ENCODE measurements at regions not wholly inside any gene's neighbourhood (a gene's known extent, or its start where the extent isn't known, plus 50 kb on each side); places are given as distances from the start of the nearest gene placed in this dataset.

GRCh38 chr5:123810253-123810652, 298.3 kb downstream of the CSNK1G3 start:
- no peak overlapping the region for H3T11ph ChIP-seq (ENCODE audit: low read length)
- H3K4ac ChIP-seq (ENCODE audit: low read depth, low read length) = no peak overlapping the region
- no peak overlapping the region for H3K56ac ChIP-seq (ENCODE audit: insufficient read length, low read depth, low read length)
- H2BK15ac ChIP-seq (ENCODE audit: low read depth, low read length) = no peak overlapping the region
- H2AFZ ChIP-seq (ENCODE audit: low read length) = no peak overlapping the region
- H3K36me3 Mint-ChIP-seq (ENCODE audit: insufficient read depth in 1 of 3, low read depth in 3 of 3) = no peaks in the 10 kb centered on the region
- H3K4me3 Mint-ChIP-seq = no peak overlapping the region
- no peak overlapping the region for H2BK5ac ChIP-seq (ENCODE audit: insufficient read length, low read length)
- no peak overlapping the region for H3K4me2 ChIP-seq (ENCODE audit: insufficient read depth, insufficient read length, low read length)
- no peak overlapping the region for H2AK5ac ChIP-seq (ENCODE audit: insufficient read length, low read length)
- H3K23ac ChIP-seq (ENCODE audit: insufficient read length, low read depth, low read length) = no peak overlapping the region
- DNase-seq = no peak
- no peak overlapping the region for H2BK20ac ChIP-seq (ENCODE audit: low read depth, low read length, poor library complexity, severe bottlenecking)
- no peak overlapping the region for H2BK120ac ChIP-seq (ENCODE audit: low read depth, low read length, poor library complexity, severe bottlenecking)
- H4K20me1 ChIP-seq (ENCODE audit: control insufficient read depth, insufficient read depth, insufficient read length) = no peaks in the 10 kb centered on the region
- no peak overlapping the region for H4K91ac ChIP-seq (ENCODE audit: insufficient read length, low read depth, low read length)
- no peaks in the 10 kb centered on the region for H3K79me1 ChIP-seq (ENCODE audit: insufficient read depth, low read depth, low read length, poor library complexity, severe bottlenecking)
- no peaks in the 10 kb centered on the region for H3K23me2 ChIP-seq (ENCODE audit: insufficient read length, low read depth, low read length, poor library complexity, severe bottlenecking)
- H4K8ac ChIP-seq (replicated peaks; ENCODE audit: insufficient read length, low read depth, low read length) = no peak overlapping the region
- no peak overlapping the region for H3K14ac ChIP-seq (ENCODE audit: insufficient read depth, low read length)
- no peak overlapping the region for H3K27ac ChIP-seq (ENCODE audit: insufficient read length, low read depth, low read length)
- no peak overlapping the region for H2BK12ac ChIP-seq (ENCODE audit: insufficient read length, low read depth, low read length)
- WGBS (ENCODE audit: extremely low coverage, insufficient read length, low lambda C conversion rate) = no CpG with 5 or more reads among the region's 4 CpGs
- no peaks in the 10 kb centered on the region for H3K9me3 ChIP-seq (ENCODE audit: control insufficient read depth, low read depth, low read length)
- H3K27ac Mint-ChIP-seq = peak overlapping the region in 2 of 3 experiments; percentile 33 to 71; a peak in 2 of 7 replicates
- H3K4me1 ChIP-seq (ENCODE audit: insufficient read depth, low read length) = peaks cover 17% of the 10 kb centered on the region; the same call in 1 of the 2 replicates
- no peaks in the 10 kb centered on the region for H3K79me2 ChIP-seq (ENCODE audit: insufficient read depth, low read length)
- H3K9ac ChIP-seq (ENCODE audit: extremely low read depth, insufficient read length, low read length) = no peak overlapping the region
- no peaks in the 10 kb centered on the region for H3K27me3 Mint-ChIP-seq (ENCODE audit: low read depth)
- no peak overlapping the region for H3K18ac ChIP-seq (ENCODE audit: insufficient read length, low read depth, low read length)
- H3K4me1 Mint-ChIP-seq = peaks cover 76 to 81% of the 10 kb centered on the region in 2 experiments
- no peaks in the 10 kb centered on the region for H3K9me3 Mint-ChIP-seq
- TF ChIP-seq, protein P1, sequence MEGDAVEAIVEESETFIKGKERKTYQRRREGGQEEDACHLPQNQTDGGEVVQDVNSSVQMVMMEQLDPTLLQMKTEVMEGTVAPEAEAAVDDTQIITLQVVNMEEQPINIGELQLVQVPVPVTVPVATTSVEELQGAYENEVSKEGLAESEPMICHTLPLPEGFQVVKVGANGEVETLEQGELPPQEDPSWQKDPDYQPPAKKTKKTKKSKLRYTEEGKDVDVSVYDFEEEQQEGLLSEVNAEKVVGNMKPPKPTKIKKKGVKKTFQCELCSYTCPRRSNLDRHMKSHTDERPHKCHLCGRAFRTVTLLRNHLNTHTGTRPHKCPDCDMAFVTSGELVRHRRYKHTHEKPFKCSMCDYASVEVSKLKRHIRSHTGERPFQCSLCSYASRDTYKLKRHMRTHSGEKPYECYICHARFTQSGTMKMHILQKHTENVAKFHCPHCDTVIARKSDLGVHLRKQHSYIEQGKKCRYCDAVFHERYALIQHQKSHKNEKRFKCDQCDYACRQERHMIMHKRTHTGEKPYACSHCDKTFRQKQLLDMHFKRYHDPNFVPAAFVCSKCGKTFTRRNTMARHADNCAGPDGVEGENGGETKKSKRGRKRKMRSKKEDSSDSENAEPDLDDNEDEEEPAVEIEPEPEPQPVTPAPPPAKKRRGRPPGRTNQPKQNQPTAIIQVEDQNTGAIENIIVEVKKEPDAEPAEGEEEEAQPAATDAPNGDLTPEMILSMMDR (conservative IDR thresholded peaks at IDR 0.05) = no peak
- no peaks in the 10 kb centered on the region for H3K27me3 ChIP-seq (ENCODE audit: insufficient read depth, low read length)
- no peak overlapping the region for H4K5ac ChIP-seq (ENCODE audit: insufficient read length, low read depth, low read length)
